ENCODE measurements at regions not wholly inside any gene's neighbourhood (a gene's known extent, or its start where the extent isn't known, plus 50 kb on each side); places are given as distances from the start of the nearest gene placed in this dataset.

- peaks cover 12% of the 10 kb centered on the region for H3K4me1 ChIP-seq (replicated peaks; ENCODE audit: insufficient read depth)
- H3K27me3 ChIP-seq (ENCODE audit: insufficient read depth, low read depth) = no peaks in the 10 kb centered on the region
- H3K36me3 ChIP-seq (ENCODE audit: low read depth) = no peaks in the 10 kb centered on the region
- no peaks in the 10 kb centered on the region for H3K9me2 ChIP-seq (ENCODE audit: insufficient read depth)
- 0 out of 2 replicates have a peak, but pooled peaks cover 5% of the 10 kb centered on the region for H3F3A ChIP-seq (ENCODE audit: insufficient read depth, low read depth)
- no TSS peak for BruUV-seq (replicated peaks)
- H4K20me1 ChIP-seq (ENCODE audit: insufficient read depth) = no peaks in the 10 kb centered on the region
- no peak for DNase-seq
- no peak overlapping the region for H3K4me3 ChIP-seq
- intact Hi-C loops (cut with micrococcal nuclease; ENCODE audit: unreplicated experiment) = no loop called here
- TF ChIP-seq EZH2 (IDR thresholded peaks at IDR 0.05; ENCODE audit: low read depth) = no peak
- no peak for TF ChIP-seq CTCF (conservative IDR thresholded peaks at IDR 0.05)
- no peak overlapping the region for H2AFZ ChIP-seq
- ChIA-PET POLR2A (ENCODE audit: unreplicated experiment) (no interaction called here), CTCF (no interaction called here)
- no peak overlapping the region for H3K4me2 ChIP-seq
- no peak overlapping the region for H3K27ac ChIP-seq
- 0 out of 2 replicates have a peak, but pooled peaks cover 3% of the 10 kb centered on the region for H3K9me3 ChIP-seq (ENCODE audit: insufficient read depth, low read depth)
- H3K79me2 ChIP-seq (ENCODE audit: low read depth) = no peaks in the 10 kb centered on the region
Observed at GRCh38 chr1:189620471-189620870, 857.2 kb downstream of the BRINP3 start.

GRCh38 chr1:189623336-189623735, 854.3 kb downstream of the BRINP3 start:
- no peaks in the 10 kb centered on the region for H3K9me2 ChIP-seq (ENCODE audit: insufficient read depth)
- H3F3A ChIP-seq (ENCODE audit: insufficient read depth, low read depth) = 0 out of 2 replicates have a peak, but pooled peaks cover 5% of the 10 kb centered on the region
- no peaks in the 10 kb centered on the region for H3K79me2 ChIP-seq (ENCODE audit: low read depth)
- H4K20me1 ChIP-seq (ENCODE audit: insufficient read depth) = no peaks in the 10 kb centered on the region; the same call in 1 of the 2 replicates
- no peaks in the 10 kb centered on the region for H3K9me3 ChIP-seq (ENCODE audit: insufficient read depth, low read depth)
- H3K27me3 ChIP-seq (ENCODE audit: insufficient read depth, low read depth) = no peaks in the 10 kb centered on the region
- POLR2A ChIA-PET (ENCODE audit: unreplicated experiment) = no interaction called here
- H3K4me3 ChIP-seq = no peak overlapping the region
- no peak overlapping the region for H3K27ac ChIP-seq
- H2AFZ ChIP-seq = no peak overlapping the region
- no TSS peak for BruUV-seq (replicated peaks)
- no peak for DNase-seq
- H3K36me3 ChIP-seq (ENCODE audit: low read depth) = no peaks in the 10 kb centered on the region
- peaks cover 17% of the 10 kb centered on the region for H3K4me1 ChIP-seq (replicated peaks; ENCODE audit: insufficient read depth)
- TF ChIP-seq CTCF (conservative IDR thresholded peaks at IDR 0.05) (no peak), EZH2 (IDR thresholded peaks at IDR 0.05; ENCODE audit: low read depth) (no peak)
- H3K4me2 ChIP-seq = no peak overlapping the region
- intact Hi-C loops (cut with micrococcal nuclease; ENCODE audit: unreplicated experiment) = no loop called here
- CTCF ChIA-PET = no interaction called here

- Histone ChIP-seq H3K9me3 (ENCODE audit: insufficient read depth, low read depth) (no peaks in the 10 kb centered on the region), H3F3A (ENCODE audit: insufficient read depth, low read depth) (no peaks in the 10 kb centered on the region), H3K9me2 (ENCODE audit: insufficient read depth) (no peaks in the 10 kb centered on the region; the same call in 1 of the 2 replicates), H3K79me2 (ENCODE audit: low read depth) (no peaks in the 10 kb centered on the region), H3K36me3 (ENCODE audit: low read depth) (no peaks in the 10 kb centered on the region), H3K4me3 (no peak overlapping the region), H3K27me3 (ENCODE audit: insufficient read depth, low read depth) (no peaks in the 10 kb centered on the region), H3K4me1 (replicated peaks; ENCODE audit: insufficient read depth) (0 out of 2 replicates have a peak, but pooled peaks cover 5% of the 10 kb centered on the region), H3K27ac (no peak overlapping the region), H3K4me2 (no peak overlapping the region), H4K20me1 (ENCODE audit: insufficient read depth) (no peaks in the 10 kb centered on the region; the same call in 1 of the 2 replicates), H2AFZ (peak overlapping the region; percentile 52; the same call in 1 of the 2 replicates)
- BruUV-seq (replicated peaks) = no TSS peak
- no peak for TF ChIP-seq CTCF (conservative IDR thresholded peaks at IDR 0.05)
- TF ChIP-seq EZH2 (IDR thresholded peaks at IDR 0.05; ENCODE audit: low read depth) = no peak
- no peak for DNase-seq
- CTCF ChIA-PET = no interaction called here
- intact Hi-C loops (cut with micrococcal nuclease; ENCODE audit: unreplicated experiment) = no loop called here
- POLR2A ChIA-PET (ENCODE audit: unreplicated experiment) = no interaction called here
Observed at GRCh38 chr1:189627427-189627826, 850.2 kb downstream of the BRINP3 start.

All from PC-9 (cell line).